ENCODE measurements at regions not wholly inside any gene's neighbourhood (a gene's known extent, or its start where the extent isn't known, plus 50 kb on each side); places are given as distances from the start of the nearest gene placed in this dataset.

- no peak for DNase-seq
These were observed 68.7 kb upstream of the KCNG1 start for GRCh38 chr20:51091406-51092195.

GRCh38 chr20:51089840-51090239 lies 66.9 kb upstream of the KCNG1 start:
- no peak for DNase-seq

- no peak for DNase-seq
These were observed 66.4 kb upstream of the KCNG1 start for GRCh38 chr20:51089272-51089781.

GRCh38 chr20:51087266-51087665 lies 64.4 kb upstream of the KCNG1 start:
- DNase-seq: no peak

GRCh38 chr20:51085769-51086168 lies 62.9 kb upstream of the KCNG1 start:
- no peak for DNase-seq

- DNase-seq: no peak
These were observed 61.9 kb upstream of the KCNG1 start for GRCh38 chr20:51084593-51085377.

- DNase-seq: no peak
These were observed 60.5 kb upstream of the KCNG1 start for GRCh38 chr20:51083447-51083846.

GRCh38 chr20:51082988-51083387 lies 60.1 kb upstream of the KCNG1 start:
- no peak for DNase-seq

- no peak for DNase-seq
These were observed 57.6 kb upstream of the KCNG1 start for GRCh38 chr20:51080516-51080915.

GRCh38 chr20:51079488-51079887 lies 56.6 kb upstream of the KCNG1 start:
- DNase-seq: no peak

GRCh38 chr20:51077686-51078060 lies 54.8 kb upstream of the KCNG1 start:
- DNase-seq: no peak

- no peak for DNase-seq
These were observed 54.1 kb upstream of the KCNG1 start for GRCh38 chr20:51076786-51077685.

- no peak for DNase-seq
These were observed 51.2 kb upstream of the KCNG1 start for GRCh38 chr20:51074062-51074461.

All from effector CD8-positive, alpha-beta T cell (primary cell).